VCaP (cell line): ENCODE measurements at regions not wholly inside any gene's neighbourhood (a gene's known extent, or its start where the extent isn't known, plus 50 kb on each side); places are given as distances from the start of the nearest gene placed in this dataset.

Experiments
- H3K27ac ChIP-seq: fragments of 450-650 bp; 2 replicates; pipeline ENCODE4 v1.5.1; 2017
- TF ChIP-seq, protein P1 (sequence below): fragments of 450-650 bp; conservative IDR thresholded peaks from 2 replicates; pipeline ENCODE4 v1.5.1; 2017; ENCODE audit warnings: mild to moderate bottlenecking, moderate library complexity

DNA sequence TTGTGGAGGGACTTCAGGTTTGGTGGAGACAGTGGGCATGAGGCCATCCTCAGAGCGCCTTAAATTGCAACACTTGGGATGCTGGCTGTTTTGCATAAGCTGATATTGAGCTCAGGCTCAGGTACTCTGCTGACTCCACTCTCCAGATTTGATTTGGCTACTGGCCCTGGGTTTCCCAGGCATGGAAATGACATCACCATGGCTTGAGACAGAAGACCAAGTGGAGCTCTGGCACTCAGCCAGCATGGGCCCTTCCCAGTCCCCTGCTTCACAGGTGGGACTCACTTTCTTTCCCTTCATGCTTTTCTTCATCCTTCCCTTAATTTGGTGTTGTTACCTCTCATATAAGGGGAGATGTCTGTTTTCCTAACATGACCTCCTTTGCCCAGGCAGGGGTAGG is 72.0 kb upstream of the IL12B start:
- TF ChIP-seq, protein P1, sequence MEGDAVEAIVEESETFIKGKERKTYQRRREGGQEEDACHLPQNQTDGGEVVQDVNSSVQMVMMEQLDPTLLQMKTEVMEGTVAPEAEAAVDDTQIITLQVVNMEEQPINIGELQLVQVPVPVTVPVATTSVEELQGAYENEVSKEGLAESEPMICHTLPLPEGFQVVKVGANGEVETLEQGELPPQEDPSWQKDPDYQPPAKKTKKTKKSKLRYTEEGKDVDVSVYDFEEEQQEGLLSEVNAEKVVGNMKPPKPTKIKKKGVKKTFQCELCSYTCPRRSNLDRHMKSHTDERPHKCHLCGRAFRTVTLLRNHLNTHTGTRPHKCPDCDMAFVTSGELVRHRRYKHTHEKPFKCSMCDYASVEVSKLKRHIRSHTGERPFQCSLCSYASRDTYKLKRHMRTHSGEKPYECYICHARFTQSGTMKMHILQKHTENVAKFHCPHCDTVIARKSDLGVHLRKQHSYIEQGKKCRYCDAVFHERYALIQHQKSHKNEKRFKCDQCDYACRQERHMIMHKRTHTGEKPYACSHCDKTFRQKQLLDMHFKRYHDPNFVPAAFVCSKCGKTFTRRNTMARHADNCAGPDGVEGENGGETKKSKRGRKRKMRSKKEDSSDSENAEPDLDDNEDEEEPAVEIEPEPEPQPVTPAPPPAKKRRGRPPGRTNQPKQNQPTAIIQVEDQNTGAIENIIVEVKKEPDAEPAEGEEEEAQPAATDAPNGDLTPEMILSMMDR, result no peak
- no peak overlapping the region for H3K27ac ChIP-seq

DNA sequence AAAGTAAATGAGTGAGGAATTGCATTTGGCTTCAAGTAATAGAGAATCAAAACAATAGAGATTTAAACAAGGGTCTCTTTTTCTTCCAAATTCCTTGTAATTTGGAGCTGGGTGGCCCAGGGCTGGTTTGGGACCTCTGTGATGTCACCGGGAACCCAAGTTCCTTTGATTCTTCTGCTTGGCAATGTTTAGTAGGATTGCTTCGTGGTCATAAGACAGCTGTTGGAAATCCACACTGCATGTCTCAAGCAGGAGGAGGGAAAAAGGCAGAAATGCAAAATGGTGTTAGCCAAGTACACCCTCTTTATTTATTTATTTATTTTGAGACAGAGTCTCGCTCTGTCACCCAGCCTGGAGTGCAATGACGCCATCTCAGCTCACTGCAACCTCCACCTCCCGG is 72.6 kb upstream of the IL12B start:
- H3K27ac ChIP-seq, result no peak overlapping the region
- TF ChIP-seq, protein P1, result no peak

DNA sequence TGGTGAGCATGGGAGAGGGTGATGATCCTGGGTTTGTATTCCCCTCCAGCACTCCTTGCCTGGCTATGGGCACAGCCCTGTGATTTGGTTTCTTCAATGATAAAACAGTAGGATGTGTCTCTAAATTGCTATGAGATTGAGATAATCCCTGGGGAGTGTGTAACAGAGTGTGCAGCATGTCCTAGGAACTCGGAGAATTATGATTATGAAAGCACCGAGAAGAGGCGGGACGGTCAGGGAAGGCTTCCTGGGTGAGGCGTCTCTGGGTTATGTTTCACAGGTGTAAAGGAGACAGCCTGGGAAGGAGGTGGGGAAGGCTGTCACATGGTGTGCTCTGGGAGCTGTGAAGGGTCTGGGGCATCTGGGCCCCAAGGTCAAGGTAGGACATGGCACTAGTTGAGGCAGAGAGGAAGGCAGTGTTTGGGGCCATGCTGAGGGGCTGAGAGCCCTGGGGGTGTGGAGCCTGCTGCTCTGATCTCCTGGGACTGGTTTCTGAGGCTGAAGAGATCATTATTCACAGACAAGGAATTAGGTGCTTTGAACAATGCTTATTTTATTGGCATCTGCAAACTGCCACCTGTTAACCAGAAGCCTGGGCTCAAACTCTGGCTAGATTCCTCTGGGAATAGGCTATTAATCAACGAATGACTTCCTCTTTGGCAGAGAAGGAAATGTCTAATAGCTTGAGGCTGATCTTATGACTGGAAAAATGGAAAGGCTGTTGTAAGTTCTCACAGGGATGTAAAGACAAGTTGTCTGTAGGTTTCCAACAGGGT is 73.8 kb upstream of the IL12B start:
- H3K27ac ChIP-seq, result peak overlapping the region; percentile 47
- TF ChIP-seq, protein P1, result no peak

DNA sequence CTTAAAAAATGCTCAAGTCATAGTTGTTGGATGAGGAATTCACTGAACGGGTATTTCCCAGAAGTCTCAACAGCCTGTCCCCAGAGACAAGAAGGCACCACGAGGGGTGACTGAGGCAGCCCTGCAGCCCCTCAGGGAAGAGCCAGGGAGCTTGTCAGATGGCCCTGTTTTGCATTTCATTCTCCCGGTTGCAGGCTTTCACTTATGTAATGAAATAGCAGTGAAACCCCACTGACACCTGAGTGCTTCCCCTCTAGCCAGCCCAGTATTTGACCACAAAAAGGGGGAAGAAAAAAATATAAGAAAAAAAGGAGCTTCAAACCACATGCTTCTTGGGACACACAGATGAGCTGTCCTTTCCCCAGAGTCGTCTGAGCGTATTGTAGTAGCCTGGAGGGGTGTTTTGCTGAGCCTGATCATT is 75.3 kb upstream of the IL12B start:
- no peak overlapping the region for H3K27ac ChIP-seq
- TF ChIP-seq, protein P1, result no peak

DNA sequence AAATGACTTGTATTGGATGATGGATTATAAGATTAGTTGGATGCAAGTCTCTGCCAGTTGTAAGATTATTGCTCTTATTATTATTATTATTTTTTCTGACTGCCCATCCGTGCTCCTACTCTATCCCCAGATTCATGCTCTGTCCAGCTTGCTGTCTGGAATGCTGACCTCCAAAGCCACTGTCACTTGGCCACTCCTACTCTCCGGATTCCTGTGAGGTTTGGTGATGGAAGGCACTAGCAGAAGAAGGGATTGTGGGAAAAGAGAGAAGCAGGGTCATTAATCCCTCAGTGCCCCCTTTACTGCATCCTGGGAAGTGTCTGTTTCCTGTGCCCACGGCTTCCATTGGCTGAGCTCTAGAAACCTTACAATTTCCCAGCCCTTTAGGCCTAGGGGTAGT is 76.3 kb upstream of the IL12B start:
- no peak overlapping the region for H3K27ac ChIP-seq
- TF ChIP-seq, protein P1, result no peak

DNA sequence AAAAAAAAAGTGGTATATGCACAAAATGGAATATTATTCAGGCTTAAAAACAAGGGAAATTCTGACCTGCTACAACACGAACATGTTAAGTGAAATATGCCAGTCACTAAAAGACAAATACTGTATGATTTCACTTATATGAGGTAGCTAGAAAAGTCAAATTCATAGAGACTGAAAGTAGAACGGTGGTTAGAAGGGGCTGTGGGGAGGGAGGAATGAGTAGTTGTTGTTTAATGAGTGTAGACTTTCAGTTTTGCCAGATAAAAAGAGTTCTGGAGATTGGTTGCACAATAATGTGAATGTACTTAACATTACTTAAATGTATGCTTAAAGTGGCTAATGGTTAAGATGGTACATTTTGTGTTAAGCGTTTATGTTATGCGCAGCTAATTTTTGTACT is 79.5 kb upstream of the IL12B start:
- TF ChIP-seq, protein P1, result no peak
- no peak overlapping the region for H3K27ac ChIP-seq

DNA sequence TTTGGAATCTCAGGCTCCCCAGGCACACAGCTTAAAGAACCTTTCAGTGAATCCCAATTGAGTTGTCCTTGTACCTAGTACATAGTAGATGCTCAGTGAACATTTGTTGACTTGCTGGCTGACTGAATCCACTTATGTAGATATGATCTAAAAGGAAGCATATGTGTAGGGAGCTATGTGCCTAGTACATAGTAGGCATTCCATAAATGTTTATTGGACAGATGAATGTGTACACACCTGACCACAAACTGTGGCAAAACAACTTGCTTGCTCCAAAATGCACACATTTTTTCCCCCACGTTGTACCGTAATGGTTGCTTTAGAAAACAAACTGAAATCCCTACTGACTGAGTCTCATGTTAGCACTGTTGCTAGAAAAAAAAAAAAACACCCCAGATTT is 80.2 kb upstream of the IL12B start:
- H3K27ac ChIP-seq, result no peak overlapping the region
- TF ChIP-seq, protein P1, result no peak
